ENCODE measurements at regions not wholly inside any gene's neighbourhood (a gene's known extent, or its start where the extent isn't known, plus 50 kb on each side); places are given as distances from the start of the nearest gene placed in this dataset.
A peak's percentile ranks its signal among the peaks of the same experiment; 100 is the strongest.

GRCh38 chr20:24165301-24166122 lies 176.9 kb upstream of the GGTLC1 start:
- TF ChIP-seq CTCF (IDR thresholded peaks at IDR 0.05; ENCODE audit: low read depth, low read length, missing control alignments): no peak
- DNase-seq (ENCODE audit: extremely low read depth, low read depth): no peak
- no peak overlapping the region for H3K4me3 ChIP-seq (replicated peaks; ENCODE audit: low read depth, low read length)

GRCh38 chr20:24164360-24164759 lies 175.8 kb upstream of the GGTLC1 start:
- TF ChIP-seq CTCF (IDR thresholded peaks at IDR 0.05; ENCODE audit: low read depth, low read length, missing control alignments): peak; percentile 33
- H3K4me3 ChIP-seq (replicated peaks; ENCODE audit: low read depth, low read length): no peak overlapping the region
- DNase-seq (ENCODE audit: extremely low read depth, low read depth): no peak

- DNase-seq (ENCODE audit: extremely low read depth, low read depth): no peak
- no peak overlapping the region for H3K4me3 ChIP-seq (replicated peaks; ENCODE audit: low read depth, low read length)
- no peak for TF ChIP-seq CTCF (IDR thresholded peaks at IDR 0.05; ENCODE audit: low read depth, low read length, missing control alignments)
These were observed 174.9 kb upstream of the GGTLC1 start for GRCh38 chr20:24163506-24163905.

GRCh38 chr20:24160563-24161281 lies 172.1 kb upstream of the GGTLC1 start:
- H3K4me3 ChIP-seq (replicated peaks; ENCODE audit: low read depth, low read length): no peak overlapping the region
- DNase-seq (ENCODE audit: extremely low read depth, low read depth): no peak
- TF ChIP-seq CTCF (IDR thresholded peaks at IDR 0.05; ENCODE audit: low read depth, low read length, missing control alignments): peak; percentile 59

- no peak for TF ChIP-seq CTCF (IDR thresholded peaks at IDR 0.05; ENCODE audit: low read depth, low read length, missing control alignments)
- DNase-seq (ENCODE audit: extremely low read depth, low read depth): no peak
- no peak overlapping the region for H3K4me3 ChIP-seq (replicated peaks; ENCODE audit: low read depth, low read length)
These were observed 169.7 kb upstream of the GGTLC1 start for GRCh38 chr20:24158281-24158680.

- H3K4me3 ChIP-seq (replicated peaks; ENCODE audit: low read depth, low read length): no peak overlapping the region
- no peak for TF ChIP-seq CTCF (IDR thresholded peaks at IDR 0.05; ENCODE audit: low read depth, low read length, missing control alignments)
- DNase-seq (ENCODE audit: extremely low read depth, low read depth): no peak
These were observed 168.6 kb upstream of the GGTLC1 start for GRCh38 chr20:24157213-24157612.
